ENCODE measurements at regions not wholly inside any gene's neighbourhood (a gene's known extent, or its start where the extent isn't known, plus 50 kb on each side); places are given as distances from the start of the nearest gene placed in this dataset.

DNA sequence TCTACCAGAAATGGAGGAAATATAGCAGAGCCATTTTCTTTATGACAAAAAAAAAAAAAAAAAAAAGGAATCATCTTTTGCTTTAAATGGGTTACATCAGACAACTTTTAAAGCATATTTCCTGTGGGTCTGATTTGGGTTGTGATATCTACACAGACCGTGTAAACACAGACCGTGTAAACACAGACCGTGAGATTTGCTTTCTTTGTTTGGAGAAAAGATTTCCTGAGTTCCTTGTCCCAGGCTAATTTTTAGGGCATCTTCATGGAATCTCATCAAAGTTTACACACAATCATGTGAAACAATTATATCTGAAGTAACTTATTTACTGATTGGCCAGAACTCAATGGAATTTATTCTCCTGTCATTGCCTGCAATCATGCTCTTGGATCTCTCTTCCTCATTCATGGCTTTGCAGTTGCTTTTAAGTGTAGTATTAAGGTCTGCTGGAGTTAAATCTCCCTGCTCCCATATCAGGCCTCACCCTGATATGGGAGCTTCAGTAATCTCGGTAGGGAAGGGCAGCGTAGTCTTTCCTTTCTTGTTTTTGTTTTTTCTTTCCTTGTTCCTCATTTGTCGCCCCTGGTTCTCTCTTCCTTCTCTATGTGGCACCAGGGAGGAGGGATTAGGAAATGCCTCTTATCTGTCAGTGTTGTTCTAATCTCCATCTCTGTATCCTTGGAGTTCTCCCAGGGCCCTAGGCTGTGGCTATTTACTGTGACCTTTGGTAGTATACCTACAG is 248.6 kb upstream of the JADE1 start:
- no peak overlapping the region for H3K27ac ChIP-seq (replicated peaks)
- no peaks in the 10 kb centered on the region for H3K27me3 ChIP-seq (ENCODE audit: insufficient read depth, poor library complexity, severe bottlenecking)
- TF ChIP-seq POLR2AphosphoS5 (IDR thresholded peaks at IDR 0.05; ENCODE audit: low read depth) (no peak), SPI1 (IDR thresholded peaks at IDR 0.05; ENCODE audit: borderline replicate concordance, low read depth) (peak; percentile 43; the same call in 1 of the 2 replicates)
- no peak for DNase-seq (ENCODE audit: low read depth in 1 of 2, low spot score in 1 of 2)
- H3K4me3 ChIP-seq (replicated peaks; ENCODE audit: insufficient read depth, low read length): no peak overlapping the region

DNA sequence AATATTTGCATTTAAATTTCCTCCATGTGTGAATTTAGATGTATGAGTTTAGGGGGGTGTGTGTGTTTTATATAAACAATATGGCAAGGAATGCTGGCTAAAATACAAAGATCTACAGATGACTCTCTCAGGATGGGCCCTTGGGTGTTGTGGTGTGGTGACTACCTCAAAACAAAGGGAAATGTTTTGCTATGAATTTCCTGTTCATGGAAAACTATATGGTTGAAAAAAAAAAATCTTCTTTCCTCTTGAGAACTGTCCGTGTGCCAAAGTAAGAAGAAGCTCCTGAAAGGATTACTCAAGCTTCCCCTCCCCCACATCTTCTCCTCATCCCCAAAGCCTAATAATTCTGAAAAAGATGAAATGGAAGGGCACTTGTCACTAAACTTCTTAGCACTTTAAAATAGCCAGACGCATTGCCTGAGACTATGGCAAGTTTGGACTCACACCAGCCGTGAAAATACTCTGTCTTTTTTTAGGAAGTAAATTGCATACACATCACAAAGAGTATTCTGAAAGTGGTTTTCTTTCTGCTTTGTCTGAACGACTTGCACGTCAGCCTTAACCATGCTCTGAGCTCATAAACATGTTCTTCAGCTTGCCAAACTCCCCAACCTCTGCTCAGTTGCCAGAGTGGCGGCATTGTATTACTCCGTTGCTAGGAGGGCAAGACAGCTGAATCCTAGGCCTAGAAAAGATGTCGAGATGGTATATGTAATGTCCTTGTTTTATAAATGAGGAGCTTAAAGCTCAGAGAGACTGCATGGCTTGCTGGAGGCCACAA is 250.4 kb upstream of the JADE1 start:
- peak in 1 of 2 experiments; percentile 12 for DNase-seq (ENCODE audit: low read depth in 1 of 2, low spot score in 1 of 2)
- Histone ChIP-seq H3K4me3 (replicated peaks; ENCODE audit: insufficient read depth, low read length) (no peak overlapping the region), H3K27me3 (ENCODE audit: insufficient read depth, poor library complexity, severe bottlenecking) (no peaks in the 10 kb centered on the region), H3K27ac (replicated peaks) (0 out of 2 replicates have a peak overlapping the region, but pooled peaks have one; percentile 13)
- no peak for TF ChIP-seq GABPA (IDR thresholded peaks at IDR 0.05; ENCODE audit: low read depth)
- TF ChIP-seq, protein P1, sequence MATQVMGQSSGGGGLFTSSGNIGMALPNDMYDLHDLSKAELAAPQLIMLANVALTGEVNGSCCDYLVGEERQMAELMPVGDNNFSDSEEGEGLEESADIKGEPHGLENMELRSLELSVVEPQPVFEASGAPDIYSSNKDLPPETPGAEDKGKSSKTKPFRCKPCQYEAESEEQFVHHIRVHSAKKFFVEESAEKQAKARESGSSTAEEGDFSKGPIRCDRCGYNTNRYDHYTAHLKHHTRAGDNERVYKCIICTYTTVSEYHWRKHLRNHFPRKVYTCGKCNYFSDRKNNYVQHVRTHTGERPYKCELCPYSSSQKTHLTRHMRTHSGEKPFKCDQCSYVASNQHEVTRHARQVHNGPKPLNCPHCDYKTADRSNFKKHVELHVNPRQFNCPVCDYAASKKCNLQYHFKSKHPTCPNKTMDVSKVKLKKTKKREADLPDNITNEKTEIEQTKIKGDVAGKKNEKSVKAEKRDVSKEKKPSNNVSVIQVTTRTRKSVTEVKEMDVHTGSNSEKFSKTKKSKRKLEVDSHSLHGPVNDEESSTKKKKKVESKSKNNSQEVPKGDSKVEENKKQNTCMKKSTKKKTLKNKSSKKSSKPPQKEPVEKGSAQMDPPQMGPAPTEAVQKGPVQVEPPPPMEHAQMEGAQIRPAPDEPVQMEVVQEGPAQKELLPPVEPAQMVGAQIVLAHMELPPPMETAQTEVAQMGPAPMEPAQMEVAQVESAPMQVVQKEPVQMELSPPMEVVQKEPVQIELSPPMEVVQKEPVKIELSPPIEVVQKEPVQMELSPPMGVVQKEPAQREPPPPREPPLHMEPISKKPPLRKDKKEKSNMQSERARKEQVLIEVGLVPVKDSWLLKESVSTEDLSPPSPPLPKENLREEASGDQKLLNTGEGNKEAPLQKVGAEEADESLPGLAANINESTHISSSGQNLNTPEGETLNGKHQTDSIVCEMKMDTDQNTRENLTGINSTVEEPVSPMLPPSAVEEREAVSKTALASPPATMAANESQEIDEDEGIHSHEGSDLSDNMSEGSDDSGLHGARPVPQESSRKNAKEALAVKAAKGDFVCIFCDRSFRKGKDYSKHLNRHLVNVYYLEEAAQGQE (IDR thresholded peaks at IDR 0.05; ENCODE audit: insufficient replicate concordance, low read depth): no peak
- no peak for TF ChIP-seq POLR2AphosphoS5 (IDR thresholded peaks at IDR 0.05; ENCODE audit: low read depth)
- TF ChIP-seq, protein P2, sequence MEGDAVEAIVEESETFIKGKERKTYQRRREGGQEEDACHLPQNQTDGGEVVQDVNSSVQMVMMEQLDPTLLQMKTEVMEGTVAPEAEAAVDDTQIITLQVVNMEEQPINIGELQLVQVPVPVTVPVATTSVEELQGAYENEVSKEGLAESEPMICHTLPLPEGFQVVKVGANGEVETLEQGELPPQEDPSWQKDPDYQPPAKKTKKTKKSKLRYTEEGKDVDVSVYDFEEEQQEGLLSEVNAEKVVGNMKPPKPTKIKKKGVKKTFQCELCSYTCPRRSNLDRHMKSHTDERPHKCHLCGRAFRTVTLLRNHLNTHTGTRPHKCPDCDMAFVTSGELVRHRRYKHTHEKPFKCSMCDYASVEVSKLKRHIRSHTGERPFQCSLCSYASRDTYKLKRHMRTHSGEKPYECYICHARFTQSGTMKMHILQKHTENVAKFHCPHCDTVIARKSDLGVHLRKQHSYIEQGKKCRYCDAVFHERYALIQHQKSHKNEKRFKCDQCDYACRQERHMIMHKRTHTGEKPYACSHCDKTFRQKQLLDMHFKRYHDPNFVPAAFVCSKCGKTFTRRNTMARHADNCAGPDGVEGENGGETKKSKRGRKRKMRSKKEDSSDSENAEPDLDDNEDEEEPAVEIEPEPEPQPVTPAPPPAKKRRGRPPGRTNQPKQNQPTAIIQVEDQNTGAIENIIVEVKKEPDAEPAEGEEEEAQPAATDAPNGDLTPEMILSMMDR (IDR thresholded peaks at IDR 0.05; ENCODE audit: insufficient read depth, low read length): no peak
- no peak for TF ChIP-seq SPI1 (IDR thresholded peaks at IDR 0.05; ENCODE audit: borderline replicate concordance, low read depth)

DNA sequence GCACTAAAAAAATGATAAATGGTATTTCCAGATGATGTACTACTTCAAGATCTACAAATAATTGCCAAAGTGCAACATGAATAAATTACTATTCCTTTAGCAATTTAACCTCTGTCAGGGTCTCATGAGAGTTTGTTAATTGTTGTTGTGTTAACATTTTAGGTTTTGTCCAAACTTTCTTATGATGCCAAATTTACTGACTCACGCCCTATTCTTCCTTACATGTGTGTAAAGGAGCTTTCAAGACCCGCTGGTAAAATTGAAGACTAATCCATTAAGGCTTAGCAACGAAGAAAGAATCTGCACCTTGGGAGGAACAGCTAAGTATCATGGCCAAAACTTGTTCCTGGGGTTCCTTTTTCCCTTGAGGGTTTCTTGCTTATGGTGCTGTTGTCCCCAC is 252.7 kb upstream of the JADE1 start:
- DNase-seq (ENCODE audit: low read depth in 1 of 2, low spot score in 1 of 2): no peak
- H3K27me3 ChIP-seq (ENCODE audit: insufficient read depth, poor library complexity, severe bottlenecking): peaks cover 2% of the 10 kb centered on the region
- H3K27ac ChIP-seq (replicated peaks): no peak overlapping the region
- no peak overlapping the region for H3K4me3 ChIP-seq (replicated peaks; ENCODE audit: insufficient read depth, low read length)
- TF ChIP-seq SPI1 (IDR thresholded peaks at IDR 0.05; ENCODE audit: borderline replicate concordance, low read depth) (no peak), GABPA (IDR thresholded peaks at IDR 0.05; ENCODE audit: low read depth) (no peak), POLR2AphosphoS5 (IDR thresholded peaks at IDR 0.05; ENCODE audit: low read depth) (no peak)
- TF ChIP-seq, protein P2 (IDR thresholded peaks at IDR 0.05; ENCODE audit: insufficient read depth, low read length): no peak
- TF ChIP-seq, protein P1 (IDR thresholded peaks at IDR 0.05; ENCODE audit: insufficient replicate concordance, low read depth): no peak
